ENCODE measurements at regions not wholly inside any gene's neighbourhood (a gene's known extent, or its start where the extent isn't known, plus 50 kb on each side); places are given as distances from the start of the nearest gene placed in this dataset.
A peak's percentile ranks its signal among the peaks of the same experiment; 100 is the strongest.

DNA sequence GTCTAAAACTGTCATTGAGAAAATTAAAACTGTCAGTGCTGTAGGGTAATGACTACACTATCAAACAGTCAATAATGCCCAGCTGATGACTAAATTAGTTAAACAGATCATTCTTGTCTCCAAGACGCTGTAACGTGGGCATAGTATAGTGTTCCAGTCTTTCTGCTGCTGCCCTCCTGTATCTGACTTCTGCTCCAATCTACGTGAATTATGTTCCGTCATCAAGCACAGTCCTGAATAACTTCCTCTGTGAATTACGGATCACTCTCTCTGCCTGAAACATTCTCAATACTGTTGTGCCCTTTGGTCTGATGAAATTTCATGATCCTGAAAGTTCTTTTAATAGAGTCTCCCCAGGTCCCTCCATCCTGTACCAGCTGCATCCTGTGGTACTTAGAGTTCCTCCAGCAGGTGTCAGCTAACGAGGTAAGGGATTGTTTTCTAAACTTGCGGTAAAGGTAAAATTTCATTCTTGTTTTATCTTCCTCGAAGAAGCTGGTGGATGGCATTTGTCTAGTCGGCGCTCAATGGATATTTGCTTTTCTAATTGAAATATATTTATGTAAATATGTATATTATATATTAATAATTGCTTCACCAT lies 393.5 kb upstream of the ADARB2 start:
- no peak for DNase-seq

GRCh38 chr10:2128991-2129390 lies 391.7 kb upstream of the ADARB2 start:
- no peak for DNase-seq

- no peak for DNase-seq
These were observed 386.8 kb upstream of the ADARB2 start for GRCh38 chr10:2124135-2124534.

- DNase-seq, result no peak
These were observed 385.3 kb upstream of the ADARB2 start for GRCh38 chr10:2122431-2123124.

GRCh38 chr10:2121929-2122328 lies 384.6 kb upstream of the ADARB2 start:
- no peak for DNase-seq

GRCh38 chr10:2121315-2121714 lies 384.0 kb upstream of the ADARB2 start:
- DNase-seq, result no peak

GRCh38 chr10:2120746-2121145 lies 383.4 kb upstream of the ADARB2 start:
- peak; percentile 79 for DNase-seq

DNA sequence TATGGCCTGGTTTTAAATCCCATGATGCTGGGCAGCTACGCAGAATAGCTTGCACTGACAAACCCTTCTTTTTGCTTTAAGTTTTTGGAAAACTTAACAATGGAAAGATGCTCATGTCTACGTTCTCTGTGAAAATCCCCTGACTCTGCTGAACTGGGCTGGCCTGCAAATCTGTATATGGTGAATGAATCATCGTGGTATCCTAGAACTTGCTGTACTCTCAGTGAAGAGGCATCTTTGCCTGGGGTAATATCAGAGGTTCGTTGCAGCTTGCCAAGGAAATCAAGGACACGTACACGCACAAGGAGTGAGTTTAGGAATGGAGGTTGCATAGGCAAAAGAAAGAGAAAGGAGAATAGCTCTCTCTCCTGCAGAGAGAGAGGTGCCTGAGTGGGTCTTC lies 382.0 kb upstream of the ADARB2 start:
- DNase-seq, result no peak

- no peak for DNase-seq
These were observed 380.9 kb upstream of the ADARB2 start for GRCh38 chr10:2118201-2118600.

GRCh38 chr10:2117641-2118040 lies 380.3 kb upstream of the ADARB2 start:
- DNase-seq, result no peak

- peak; percentile 33 for DNase-seq
These were observed 374.6 kb upstream of the ADARB2 start for GRCh38 chr10:2111965-2112364.

GRCh38 chr10:2108496-2108895 lies 371.2 kb upstream of the ADARB2 start:
- DNase-seq, result peak; percentile 24

DNA sequence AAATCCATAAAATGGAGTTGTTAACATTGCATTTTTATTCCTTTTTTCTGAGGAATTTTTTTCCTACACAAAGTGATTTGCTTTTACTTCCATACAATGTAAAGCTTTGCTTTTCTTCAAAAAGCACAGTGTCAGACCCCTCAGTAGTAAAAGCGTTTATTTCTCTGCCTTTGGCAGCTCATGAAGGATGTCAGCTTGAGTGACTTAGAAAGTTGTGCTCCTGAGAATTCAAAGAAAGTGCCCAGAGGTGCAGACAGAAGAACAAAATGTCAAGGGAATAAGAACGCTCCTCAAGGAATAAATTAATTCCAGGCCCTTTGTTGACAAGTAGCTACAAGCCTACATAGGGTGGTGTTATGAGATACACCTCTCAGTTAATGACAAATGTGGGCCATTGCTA lies 369.3 kb upstream of the ADARB2 start:
- no peak for DNase-seq

DNA sequence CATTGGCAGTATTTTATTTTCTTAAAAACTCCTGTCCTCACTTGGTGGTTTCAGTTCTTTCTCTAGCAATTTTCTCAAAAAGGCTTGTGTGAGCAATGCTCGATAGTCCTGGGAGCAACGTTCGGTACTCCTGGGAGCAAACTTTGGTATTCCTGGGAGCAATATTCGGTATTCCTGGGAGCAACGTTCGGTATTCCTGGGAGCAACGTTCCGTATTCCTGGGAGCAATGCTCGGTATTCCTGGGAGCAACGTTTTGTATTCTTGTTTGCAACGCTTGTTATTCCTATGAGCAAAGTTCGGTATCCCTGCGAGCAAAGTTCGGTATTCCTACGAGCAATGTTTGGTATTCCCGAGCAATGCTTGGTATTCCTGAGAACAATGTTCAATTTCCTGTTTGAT lies 362.0 kb upstream of the ADARB2 start:
- DNase-seq, result no peak

- DNase-seq, result no peak
These were observed 360.6 kb upstream of the ADARB2 start for GRCh38 chr10:2097937-2098336.

DNA sequence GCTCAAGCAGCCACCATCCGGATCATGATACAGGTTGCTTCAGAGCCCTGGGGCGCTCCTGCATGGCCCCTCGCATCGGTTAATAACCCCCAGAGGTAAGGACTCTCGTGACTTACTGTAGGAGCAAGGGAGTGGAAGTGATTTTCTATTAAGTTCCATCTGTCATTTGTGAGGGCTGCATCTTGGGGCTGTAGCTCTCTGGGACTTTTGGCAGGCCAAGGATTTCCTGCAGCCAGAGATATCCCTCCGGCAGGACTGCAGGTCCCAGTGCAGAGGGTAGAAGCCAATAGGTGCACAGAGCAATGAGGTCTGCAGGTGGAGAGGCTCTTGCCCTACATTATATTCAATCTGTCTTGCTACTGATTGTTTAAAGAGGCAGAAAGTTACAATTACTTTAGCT lies 356.8 kb upstream of the ADARB2 start:
- DNase-seq, result no peak

- no peak for DNase-seq
These were observed 346.3 kb upstream of the ADARB2 start for GRCh38 chr10:2083591-2083990.

- peak; percentile 26 for DNase-seq
These were observed 344.2 kb upstream of the ADARB2 start for GRCh38 chr10:2081501-2081900.

DNA sequence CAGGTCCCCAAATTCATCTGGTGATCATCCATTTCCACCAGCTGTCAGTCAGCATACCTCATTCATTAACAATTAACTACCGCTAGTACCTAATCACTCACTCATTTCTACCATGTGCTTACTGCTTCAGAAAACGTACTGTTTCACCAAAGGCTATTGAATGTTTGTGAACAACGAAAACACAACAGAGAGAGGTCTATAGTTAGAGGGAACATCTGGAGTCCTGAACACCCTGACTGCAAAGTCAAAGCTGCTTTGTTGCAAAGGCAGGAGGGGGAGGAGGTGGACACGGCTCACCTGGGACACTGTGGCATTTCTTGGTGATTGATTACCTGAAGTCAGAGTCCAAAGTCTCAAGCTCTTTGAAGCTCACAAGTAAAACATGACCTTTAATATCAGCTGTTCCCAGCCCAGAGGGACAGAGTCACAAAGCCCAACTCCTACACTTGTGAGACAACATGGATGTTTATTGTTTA lies 342.3 kb upstream of the ADARB2 start:
- DNase-seq, result no peak

- no peak for DNase-seq
These were observed 339.9 kb upstream of the ADARB2 start for GRCh38 chr10:2077231-2077630.

DNA sequence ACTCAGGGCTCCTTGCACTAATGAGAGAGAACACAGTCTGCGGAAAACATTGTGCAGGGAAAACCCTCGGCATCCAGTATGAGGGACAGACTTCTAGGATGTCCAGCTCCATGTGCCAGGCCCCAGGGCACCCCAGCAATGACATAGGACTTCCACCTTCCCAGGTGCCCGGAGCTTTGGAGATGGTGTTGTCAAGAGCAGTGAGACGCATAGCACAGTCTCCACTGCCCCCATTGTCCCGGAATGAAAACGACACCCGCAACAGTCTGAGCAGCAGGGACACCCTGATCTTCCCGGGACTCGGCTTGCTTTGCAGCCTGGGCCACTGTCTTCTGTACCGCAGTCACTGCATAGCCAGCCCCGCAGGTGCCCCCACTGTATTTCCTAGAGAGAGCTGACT lies 339.2 kb upstream of the ADARB2 start:
- no peak for DNase-seq

GRCh38 chr10:2067015-2067414 lies 329.7 kb upstream of the ADARB2 start:
- peak; percentile 12 for DNase-seq

- DNase-seq, result no peak
These were observed 317.4 kb upstream of the ADARB2 start for GRCh38 chr10:2054728-2055127.

DNA sequence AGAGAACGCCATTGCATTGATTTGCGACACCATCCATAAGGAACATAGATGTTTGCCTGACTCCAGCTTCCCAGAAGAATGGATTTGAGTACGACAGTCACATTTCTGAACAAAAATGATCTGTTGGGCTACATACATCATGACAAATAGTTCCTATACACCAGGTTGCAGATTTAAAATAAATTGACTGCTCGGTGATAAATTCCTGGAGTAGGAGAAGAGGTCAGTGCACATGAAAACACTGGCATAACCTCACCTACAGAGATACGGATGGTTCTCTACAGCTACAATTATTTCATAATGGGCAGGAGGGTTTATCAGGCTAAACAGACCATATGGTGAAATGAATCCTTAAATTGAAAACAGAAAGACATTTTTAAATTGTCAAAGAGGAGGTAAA lies 316.5 kb upstream of the ADARB2 start:
- no peak for DNase-seq

DNA sequence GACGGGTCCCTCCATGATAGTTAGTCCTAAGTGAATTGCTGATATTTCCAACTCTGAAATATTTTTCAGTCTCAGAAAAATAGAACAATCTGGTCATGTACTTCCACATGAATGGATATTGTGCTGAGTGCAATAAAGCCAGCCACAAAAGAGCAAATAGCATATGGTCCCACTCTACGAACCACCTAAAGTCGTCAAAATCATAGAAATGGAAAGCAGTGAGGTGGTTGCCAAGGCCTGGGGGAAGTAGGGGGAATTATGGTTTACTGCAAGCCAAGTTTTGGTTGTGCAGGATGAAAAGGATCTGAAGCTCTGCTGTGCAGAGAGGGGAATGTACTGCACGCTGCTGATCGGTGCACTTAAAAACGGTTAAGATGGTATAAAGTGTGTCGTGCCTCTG lies 313.8 kb upstream of the ADARB2 start:
- DNase-seq, result no peak
